ENCODE measurements at regions not wholly inside any gene's neighbourhood (a gene's known extent, or its start where the extent isn't known, plus 50 kb on each side); places are given as distances from the start of the nearest gene placed in this dataset.

DNA sequence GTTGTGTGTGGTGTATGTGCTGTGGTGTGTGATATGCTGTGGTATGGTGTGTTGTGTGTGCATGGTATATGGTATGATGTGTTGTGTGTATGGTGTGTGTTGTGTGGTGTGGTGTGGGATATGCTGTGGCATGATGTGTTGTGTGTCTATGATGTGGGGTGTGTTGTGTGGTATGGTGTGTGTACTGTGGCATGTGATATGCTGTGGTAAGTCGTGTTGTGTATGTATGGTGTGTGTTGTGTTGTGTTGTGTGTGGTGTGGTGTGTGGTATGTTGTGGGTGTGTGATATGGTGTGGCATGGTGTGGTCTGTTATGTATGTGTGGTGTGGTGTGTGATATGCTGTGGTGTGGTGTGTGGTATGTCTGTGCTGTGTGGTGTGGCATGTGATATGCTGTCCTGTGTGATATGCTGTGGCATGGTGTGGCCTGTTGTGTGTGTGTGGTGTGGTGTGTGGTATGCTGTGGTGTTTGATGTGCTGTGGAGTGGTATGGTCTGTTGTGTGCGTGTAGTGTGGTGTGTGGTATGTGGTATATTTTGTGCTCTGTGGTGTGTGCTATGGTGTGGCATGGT, 318.0 kb downstream of the PTPRU start:
- H3K4me2 ChIP-seq (ENCODE audit: control insufficient read depth, extremely low read depth, insufficient read depth, low read depth, low read length) = no peak overlapping the region
- H3K79me2 ChIP-seq (ENCODE audit: control insufficient read depth, insufficient read depth, low read length) = no peaks in the 10 kb centered on the region
- TF ChIP-seq CTCF (optimal IDR thresholded peaks at IDR 0.05 in 1 of 3, IDR thresholded peaks at IDR 0.05 in 1 of 3, conservative IDR thresholded peaks at IDR 0.05 in 1 of 3; ENCODE audit: extremely low read depth in 1 of 3, insufficient read depth in 2 of 3, low read length in 3 of 3) (no peak), EZH2 (IDR thresholded peaks at IDR 0.05; ENCODE audit: low read length) (no peak)
- dilution Hi-C loops (cut with MboI; ENCODE audit: extremely low pct_ligation_motif_present, low sequenced_read_pairs) = no loop called here
- H3K36me3 ChIP-seq (ENCODE audit: control insufficient read depth in 2 of 2, extremely low read depth in 1 of 2, insufficient read depth in 2 of 2, low read length in 2 of 2) = no peaks in the 10 kb centered on the region
- H3K9ac ChIP-seq (ENCODE audit: control insufficient read depth, extremely low read depth, insufficient read depth, low read length) = no peak overlapping the region
- no peak for FAIRE-seq
- no peaks in the 10 kb centered on the region for H3K9me1 ChIP-seq (ENCODE audit: control insufficient read depth, extremely low read depth, insufficient read depth, low read length)
- H3K27me3 ChIP-seq (ENCODE audit: control insufficient read depth, extremely low read depth, insufficient read depth, low read length) = no peaks in the 10 kb centered on the region
- no peak for DNase-seq (ENCODE audit: low read depth, low spot score)
- no peaks in the 10 kb centered on the region for H3K9me3 ChIP-seq (ENCODE audit: control insufficient read depth, low read depth, low read length)
- no peaks in the 10 kb centered on the region for H4K20me1 ChIP-seq (ENCODE audit: control insufficient read depth, extremely low read depth, insufficient read depth, low read length)
- H2AFZ ChIP-seq (ENCODE audit: control insufficient read depth, low read length) = no peak overlapping the region
- no peak overlapping the region for H3K4me3 ChIP-seq (ENCODE audit: control insufficient read depth in 2 of 3, extremely low read depth in 1 of 3, insufficient read depth in 2 of 3, low read depth in 1 of 3, low read length in 3 of 3)
- H3K4me1 ChIP-seq (ENCODE audit: control insufficient read depth, extremely low read depth, insufficient read depth, low read length) = no peaks in the 10 kb centered on the region
- no peak overlapping the region for H3K27ac ChIP-seq (ENCODE audit: control insufficient read depth, insufficient read depth, low read length)

DNA sequence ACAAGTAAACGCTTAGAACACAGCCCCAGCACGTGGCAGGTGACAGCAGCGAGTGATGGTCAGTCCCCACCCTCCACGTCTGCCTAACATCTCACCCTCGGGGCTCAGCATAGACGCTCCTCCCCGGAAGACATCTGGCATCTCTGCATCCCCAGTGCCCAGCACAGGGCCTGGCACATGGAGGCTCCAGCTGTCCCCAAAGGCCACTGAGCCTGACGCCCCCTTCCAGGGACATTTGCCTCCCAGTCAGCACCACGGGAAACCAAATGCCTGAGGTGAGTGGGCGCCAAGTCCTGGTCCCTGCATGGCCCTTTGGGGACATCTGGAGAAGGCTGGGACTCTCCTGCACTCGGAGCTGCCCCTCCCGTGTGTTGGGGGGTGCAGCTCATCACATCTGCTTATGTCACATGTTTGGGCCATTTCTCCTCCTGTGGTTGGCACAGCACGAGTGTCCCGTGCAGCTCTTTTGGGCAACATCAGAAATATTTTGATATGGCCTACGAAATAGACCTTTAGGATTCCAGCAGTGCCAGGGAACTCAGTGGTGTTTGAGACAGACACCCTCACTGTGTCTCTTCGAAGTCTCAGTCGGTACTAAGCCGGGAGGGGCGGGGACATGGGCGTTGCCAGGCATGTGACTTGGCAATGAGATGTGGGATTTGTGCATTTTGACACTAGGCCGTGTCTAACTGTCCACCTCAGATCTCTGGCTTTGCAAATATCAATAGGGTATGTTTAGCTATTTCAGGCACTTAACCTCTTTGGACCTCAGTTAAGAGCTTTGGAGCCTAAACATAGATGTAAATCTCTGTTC, 315.0 kb downstream of the PTPRU start:
- Histone ChIP-seq H3K4me3 (ENCODE audit: control insufficient read depth in 2 of 3, extremely low read depth in 1 of 3, insufficient read depth in 2 of 3, low read depth in 1 of 3, low read length in 3 of 3) (no peak overlapping the region), H3K4me2 (ENCODE audit: control insufficient read depth, extremely low read depth, insufficient read depth, low read depth, low read length) (no peak overlapping the region), H3K79me2 (ENCODE audit: control insufficient read depth, insufficient read depth, low read length) (no peaks in the 10 kb centered on the region), H2AFZ (ENCODE audit: control insufficient read depth, low read length) (no peak overlapping the region), H3K36me3 (ENCODE audit: control insufficient read depth in 2 of 2, extremely low read depth in 1 of 2, insufficient read depth in 2 of 2, low read length in 2 of 2) (no peaks in the 10 kb centered on the region), H3K27ac (ENCODE audit: control insufficient read depth, insufficient read depth, low read length) (no peak overlapping the region), H3K9me1 (ENCODE audit: control insufficient read depth, extremely low read depth, insufficient read depth, low read length) (no peaks in the 10 kb centered on the region), H4K20me1 (ENCODE audit: control insufficient read depth, extremely low read depth, insufficient read depth, low read length) (no peaks in the 10 kb centered on the region), H3K9me3 (ENCODE audit: control insufficient read depth, low read depth, low read length) (no peaks in the 10 kb centered on the region), H3K9ac (ENCODE audit: control insufficient read depth, extremely low read depth, insufficient read depth, low read length) (no peak overlapping the region), H3K4me1 (ENCODE audit: control insufficient read depth, extremely low read depth, insufficient read depth, low read length) (no peaks in the 10 kb centered on the region), H3K27me3 (ENCODE audit: control insufficient read depth, extremely low read depth, insufficient read depth, low read length) (peaks cover 6% of the 10 kb centered on the region)
- dilution Hi-C loops (cut with MboI; ENCODE audit: extremely low pct_ligation_motif_present, low sequenced_read_pairs) = no loop called here
- no peak for TF ChIP-seq EZH2 (IDR thresholded peaks at IDR 0.05; ENCODE audit: low read length)
- TF ChIP-seq CTCF (optimal IDR thresholded peaks at IDR 0.05 in 1 of 3, IDR thresholded peaks at IDR 0.05 in 1 of 3, conservative IDR thresholded peaks at IDR 0.05 in 1 of 3; ENCODE audit: extremely low read depth in 1 of 3, insufficient read depth in 2 of 3, low read length in 3 of 3) = no peak
- FAIRE-seq (no peak), DNase-seq (ENCODE audit: low read depth, low spot score) (no peak)

All from keratinocyte (primary cell).